Right ventricle myocardium inferior (tissue), 1 donor: ENCODE measurements at regions not wholly inside any gene's neighbourhood (a gene's known extent, or its start where the extent isn't known, plus 50 kb on each side); places are given as distances from the start of the nearest gene placed in this dataset.

ENCODE experiments used
- ATAC-seq: fragments of 200-7000 bp; cut with Tn5 transposase; one replicate; pipeline ENCODE4 v1.9.1; 2020; ENCODE audit warnings: mild to moderate bottlenecking, moderate library complexity
- DNase-seq: peaks from one replicate; pipeline ENCODE4 v3.0.0; 2021; ENCODE audit errors: missing footprints
- intact Hi-C: fragments of 100-400 bp; cut with DNase I; formaldehyde crosslinking; loops from one replicate; pipeline ENCODE4 v1.11.0; 2022
- donor health status: DM: no; HTN: yes; CAD: no; lungs with severe emphysema.

DNA sequence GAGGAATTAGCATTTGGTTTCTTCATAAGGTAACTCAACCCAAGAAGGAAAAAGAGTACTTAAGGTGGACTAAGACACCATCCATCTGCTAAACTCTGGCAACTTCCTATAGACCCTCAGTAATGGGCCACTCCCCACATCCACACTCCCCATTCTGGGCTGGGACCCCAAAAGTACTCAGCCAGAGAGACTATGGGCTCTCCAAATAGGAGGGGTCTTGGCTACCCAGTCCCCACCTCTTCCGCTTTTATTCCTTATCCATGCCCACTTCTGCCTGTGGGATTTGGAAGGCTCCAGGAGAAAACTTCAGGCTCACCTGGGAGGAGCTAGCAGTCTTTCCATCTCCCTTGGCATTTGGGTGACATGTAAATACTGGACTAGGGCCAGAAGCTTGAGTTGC is 164.5 kb upstream of the CCL2 start:
- intact Hi-C loops: no loop called here
- no peak for ATAC-seq
- DNase-seq: no peak

DNA sequence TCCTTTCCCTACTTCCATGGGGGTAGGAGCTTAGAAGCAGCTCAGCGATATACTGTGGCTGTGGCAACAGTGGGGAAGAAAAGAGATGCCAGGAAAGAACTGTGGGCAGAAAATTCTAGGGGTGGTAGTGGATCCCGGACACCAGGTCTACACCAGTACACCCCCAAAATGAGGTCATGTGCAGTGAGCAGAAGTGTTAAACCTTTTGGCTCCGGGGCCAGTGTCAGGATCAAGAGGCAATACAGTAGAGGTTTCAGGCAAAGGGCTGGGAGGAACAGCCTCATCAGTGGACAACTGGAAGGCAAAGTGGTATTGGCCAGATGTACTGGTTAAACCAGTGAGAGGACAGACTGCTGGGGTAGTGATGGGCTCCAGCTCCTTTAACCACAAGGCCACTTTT is 163.1 kb upstream of the CCL2 start:
- intact Hi-C loops: no loop called here
- no peak for ATAC-seq

DNA sequence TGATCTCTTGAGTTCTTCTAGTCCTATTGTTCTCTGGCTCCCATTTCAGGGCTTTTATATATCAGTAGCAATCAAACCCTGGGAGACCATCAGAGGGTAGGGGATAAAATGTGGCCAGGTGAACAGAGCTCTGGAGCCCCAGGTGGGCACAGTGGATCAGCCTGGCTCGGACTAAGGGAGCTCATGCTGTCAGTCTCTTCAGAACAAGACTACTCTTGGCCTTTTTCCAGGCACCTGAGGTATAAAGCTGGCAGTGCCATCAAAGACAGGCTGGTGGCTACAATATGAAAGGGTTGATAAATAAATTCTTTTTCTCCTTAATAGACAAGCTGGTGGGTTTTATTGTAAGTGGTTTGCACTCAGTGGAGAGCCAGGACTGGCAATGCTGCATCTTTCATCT is 160.0 kb upstream of the CCL2 start:
- no peak for DNase-seq
- ATAC-seq: no peak

More for the DNA sequence above, 163.1 kb upstream of the CCL2 start:
- DNase-seq: no peak

DNA sequence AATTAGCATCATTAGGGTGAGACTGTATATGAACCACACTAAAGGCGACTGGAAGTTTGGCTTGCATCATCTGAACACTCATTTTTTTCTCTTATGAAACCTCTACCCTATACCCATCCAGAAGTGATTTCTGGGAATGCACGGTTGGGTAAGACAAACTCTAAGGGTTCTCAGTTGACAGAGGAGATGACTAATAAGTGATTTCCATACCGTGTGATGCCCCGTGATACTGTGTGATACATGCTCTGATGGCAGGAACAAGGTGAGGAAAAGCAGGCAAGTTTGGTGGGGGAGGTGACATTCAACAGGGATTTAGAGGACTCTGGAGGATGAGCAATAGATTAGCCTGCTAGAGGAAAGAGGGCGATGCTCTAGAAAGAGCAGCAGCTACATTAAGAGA is 156.4 kb upstream of the CCL2 start:
- no peak for ATAC-seq
- intact Hi-C loops: no loop called here

More for the DNA sequence above, 160.0 kb upstream of the CCL2 start:
- intact Hi-C loops: no loop called here

DNA sequence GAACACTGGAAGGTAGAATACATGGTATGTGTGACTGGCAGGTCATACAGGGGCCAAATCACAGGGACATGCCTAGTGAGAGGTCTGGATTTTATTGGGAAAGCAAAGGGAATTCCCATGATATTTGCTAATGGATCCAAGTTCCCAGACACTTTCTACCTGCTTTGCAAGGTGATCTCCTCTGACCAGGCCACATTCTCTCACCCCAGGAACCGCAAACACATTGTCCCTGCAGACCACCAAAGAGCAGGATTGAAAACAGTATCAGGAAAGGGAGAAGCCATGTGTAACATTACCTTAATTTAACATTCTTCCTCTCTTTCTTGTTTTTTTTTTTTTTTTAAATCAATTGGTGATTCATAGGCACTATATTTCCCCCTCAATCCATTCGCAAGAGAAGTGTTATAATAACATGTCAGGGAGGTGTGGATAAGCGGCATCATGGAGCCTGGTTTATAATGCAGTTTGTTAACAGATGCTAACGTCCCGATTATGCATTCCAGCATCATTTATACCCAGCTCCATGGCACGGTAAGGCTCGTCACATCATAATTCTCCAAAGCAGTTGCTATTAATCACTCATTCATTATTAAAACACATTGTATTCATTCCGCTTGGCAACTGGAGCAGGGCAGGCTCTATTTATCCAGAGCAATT is 155.1 kb upstream of the CCL2 start:
- DNase-seq (no peak), ATAC-seq (no peak)
- intact Hi-C loops: no loop called here

More for the DNA sequence above, 156.4 kb upstream of the CCL2 start:
- DNase-seq: no peak

DNA sequence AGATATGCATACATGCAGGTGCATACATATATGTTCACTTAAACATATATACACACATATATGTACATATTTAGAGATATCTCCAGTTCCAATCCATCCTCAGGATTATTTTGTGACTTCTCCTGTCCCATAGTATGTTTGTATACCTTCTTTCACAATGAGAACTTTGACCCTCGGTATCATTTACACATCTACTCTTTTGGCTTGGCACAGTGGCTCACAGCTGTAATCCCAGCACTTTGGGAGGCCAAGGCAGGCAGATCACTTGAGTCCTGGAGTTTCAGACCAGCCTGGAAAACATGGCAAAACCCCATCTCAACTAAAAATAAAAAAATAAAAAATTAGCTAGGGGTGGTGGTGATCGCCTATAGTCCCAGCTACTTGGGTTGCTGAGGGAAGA is 148.1 kb upstream of the CCL2 start:
- intact Hi-C loops: no loop called here
- DNase-seq: no peak
- ATAC-seq: no peak

DNA sequence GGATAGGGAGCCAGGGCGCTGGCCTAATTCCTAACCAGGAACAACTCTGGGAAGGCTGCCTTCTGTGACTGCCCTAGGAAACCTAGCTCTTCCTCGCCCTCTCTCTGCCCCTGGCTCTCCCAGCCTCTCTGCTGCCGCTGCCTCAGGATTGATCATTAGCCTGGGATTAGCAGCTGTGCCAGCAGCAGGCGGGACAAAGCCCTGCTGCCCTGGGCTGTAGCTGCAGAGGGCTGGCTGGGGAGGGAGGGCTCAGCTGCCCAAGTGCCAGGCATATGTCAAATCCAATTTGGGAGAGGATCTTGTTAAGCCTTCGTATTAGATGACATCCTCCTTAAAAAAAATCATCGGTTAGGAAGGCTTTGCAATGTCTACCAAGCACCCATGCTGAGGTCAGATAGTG is 144.8 kb upstream of the CCL2 start:
- ATAC-seq: no peak
- intact Hi-C loops: no loop called here
- DNase-seq: no peak

DNA sequence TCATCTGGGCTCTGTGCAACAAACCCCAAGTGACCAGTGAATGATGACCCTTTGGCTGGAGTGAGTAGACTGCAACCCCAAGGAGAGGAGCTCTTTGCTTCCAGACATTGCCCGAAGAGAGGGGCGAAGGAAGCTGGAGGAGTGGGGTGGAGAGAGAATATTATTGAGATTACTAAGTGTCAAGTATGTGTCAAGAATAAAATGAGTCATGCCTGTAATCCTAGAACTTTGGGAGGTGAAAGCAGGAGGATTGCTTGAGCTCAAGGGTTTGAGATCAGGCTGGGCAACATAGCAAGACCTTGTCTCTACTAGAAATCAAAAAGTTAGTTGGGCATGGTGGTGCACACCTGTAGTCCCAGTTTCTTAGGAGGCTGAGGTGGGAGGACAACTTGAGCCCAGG is 142.0 kb upstream of the CCL2 start:
- intact Hi-C loops: no loop called here
- DNase-seq (no peak), ATAC-seq (no peak)

DNA sequence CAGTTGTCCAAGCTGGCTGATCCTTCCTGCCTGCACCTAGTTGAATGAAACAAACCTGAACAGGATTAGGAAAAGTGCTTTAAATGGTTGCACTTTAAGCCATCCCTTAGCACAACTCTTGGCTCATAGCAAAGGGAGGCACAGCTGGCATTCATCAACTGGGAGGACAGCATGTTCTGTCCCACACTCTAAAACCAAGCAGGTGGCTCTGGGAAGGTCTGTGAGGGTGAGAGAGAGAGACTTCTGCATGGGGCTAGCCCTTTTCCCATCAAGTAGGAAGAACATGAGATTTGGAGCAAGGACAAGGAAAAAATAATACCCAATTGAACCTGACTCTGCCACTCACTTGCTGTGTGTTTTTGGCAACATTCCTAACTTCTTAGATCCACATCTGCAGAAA is 140.9 kb upstream of the CCL2 start:
- peak; percentile 64 for ATAC-seq

DNA sequence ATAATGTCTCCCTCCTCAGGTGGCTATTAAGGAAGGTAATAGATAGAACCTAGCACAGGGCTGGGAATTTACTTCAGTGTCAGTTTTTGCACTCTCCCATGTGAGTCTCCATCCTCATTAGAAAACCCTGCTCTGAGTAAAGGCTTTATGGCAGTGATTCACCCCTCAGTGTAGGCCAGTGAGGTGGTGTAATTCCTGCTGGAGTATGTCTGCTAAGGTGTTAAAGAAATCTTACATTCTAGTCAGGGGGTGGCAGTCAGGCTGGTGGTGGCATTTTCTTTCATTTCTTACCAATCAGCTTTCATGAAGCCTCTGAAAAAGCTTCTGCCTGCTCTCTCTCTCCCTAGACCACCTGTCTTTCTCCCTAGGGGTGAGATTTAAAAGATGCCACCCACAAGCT is 138.8 kb upstream of the CCL2 start:
- intact Hi-C loops: no loop called here
- ATAC-seq (no peak), DNase-seq (no peak)

More for the DNA sequence above, 140.9 kb upstream of the CCL2 start:
- DNase-seq: no peak
- intact Hi-C loops: no loop called here

DNA sequence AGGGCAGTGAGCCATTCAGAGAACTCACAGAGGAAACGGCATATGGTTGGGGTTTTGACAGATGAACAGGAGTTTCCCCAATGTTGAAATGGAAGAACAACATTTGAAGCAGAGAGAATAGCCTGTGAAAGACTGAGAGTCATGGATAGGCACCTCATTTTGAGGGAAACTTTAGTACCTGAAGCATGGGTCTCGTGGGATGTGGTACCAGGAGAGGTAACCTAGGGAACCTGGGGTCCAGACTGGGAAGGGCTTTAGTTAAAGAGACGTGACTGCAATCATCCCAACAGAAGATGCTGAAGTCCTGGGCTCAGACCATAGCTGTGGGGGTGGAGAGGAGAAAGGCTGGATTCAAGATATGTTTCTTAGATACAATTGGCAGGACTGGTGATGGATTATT is 137.8 kb upstream of the CCL2 start:
- no peak for DNase-seq
- intact Hi-C loops: no loop called here
- ATAC-seq: no peak

DNA sequence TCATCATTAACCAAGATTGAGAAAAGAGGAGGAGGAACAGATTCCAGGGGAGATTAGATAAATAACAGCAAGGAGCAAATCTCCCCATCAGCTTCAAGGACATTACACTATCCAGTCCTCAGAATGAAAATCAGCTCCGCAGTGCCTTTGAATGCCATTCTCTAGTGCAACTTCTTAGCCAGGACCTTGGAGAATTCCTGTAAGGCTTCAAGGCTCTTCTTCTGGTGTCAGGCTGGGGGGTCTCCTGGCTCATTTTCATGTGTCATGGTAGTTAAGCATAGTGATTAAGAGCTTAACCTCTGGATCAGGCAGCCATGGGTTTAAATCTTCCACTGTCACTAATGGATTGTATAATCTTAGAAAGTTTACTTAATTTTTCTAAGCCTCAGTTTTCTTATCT is 137.3 kb upstream of the CCL2 start:
- intact Hi-C loops: no loop called here
- no peak for DNase-seq
- ATAC-seq: no peak

DNA sequence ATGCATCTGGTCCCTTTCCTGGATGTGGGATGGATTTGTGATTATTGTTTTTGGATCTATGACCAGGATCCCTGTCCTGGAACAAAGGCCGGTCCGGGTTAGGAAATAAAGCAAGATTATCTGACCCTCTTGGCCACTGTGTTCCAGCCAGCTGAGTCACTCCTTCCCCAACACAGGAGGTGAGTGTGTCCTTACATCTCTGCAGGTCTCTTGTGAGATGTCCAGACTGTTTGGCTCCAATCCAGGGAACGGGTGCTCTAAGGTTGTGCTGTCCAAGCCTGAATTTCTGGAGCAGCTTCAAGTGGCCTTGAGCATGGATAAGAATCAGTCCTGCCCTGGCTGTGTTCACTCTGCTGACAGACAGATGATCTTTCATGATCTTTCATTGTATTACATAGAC is 136.5 kb upstream of the CCL2 start:
- DNase-seq: no peak
- intact Hi-C loops: no loop called here
- ATAC-seq: no peak

DNA sequence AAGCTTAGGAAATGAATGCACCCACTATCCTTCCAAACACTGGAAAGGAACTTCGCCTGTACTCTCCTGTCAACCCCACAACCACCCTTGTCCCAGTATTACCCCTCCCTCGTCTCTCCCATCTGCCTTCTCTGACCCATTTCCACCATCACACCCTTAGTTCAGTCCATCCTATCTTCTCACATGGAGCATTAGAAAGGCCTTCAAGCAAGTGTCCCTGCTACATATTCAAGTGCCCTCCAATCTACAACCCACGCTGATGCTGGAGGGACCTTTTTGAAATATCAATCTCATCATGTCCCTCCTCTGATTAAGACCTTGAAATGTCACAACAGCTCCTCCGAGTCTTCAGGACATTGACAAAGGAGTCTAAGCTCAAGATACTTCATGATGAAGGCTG is 133.8 kb upstream of the CCL2 start:
- intact Hi-C loops: no loop called here
- DNase-seq: no peak
- no peak for ATAC-seq

DNA sequence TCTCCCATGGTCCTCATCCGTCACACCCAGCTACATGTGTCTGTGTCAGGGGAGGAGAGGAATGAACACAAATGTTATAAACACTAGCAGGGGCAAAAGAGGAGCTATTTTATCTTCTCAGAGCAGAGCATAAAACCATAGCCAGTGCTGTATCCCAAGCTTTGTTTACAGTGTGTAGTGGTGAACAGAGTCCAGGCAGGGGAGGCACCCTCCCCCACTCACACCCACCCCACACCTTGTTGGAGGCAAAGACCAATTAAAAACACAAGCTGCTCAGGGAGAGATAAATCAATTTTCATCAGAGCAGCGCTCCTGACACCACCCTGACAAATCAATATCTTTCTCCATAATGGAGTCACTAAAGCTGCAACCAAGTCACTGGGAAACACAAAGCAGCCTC is 132.6 kb upstream of the CCL2 start:
- no peak for ATAC-seq
- no peak for DNase-seq
- intact Hi-C loops: no loop called here

DNA sequence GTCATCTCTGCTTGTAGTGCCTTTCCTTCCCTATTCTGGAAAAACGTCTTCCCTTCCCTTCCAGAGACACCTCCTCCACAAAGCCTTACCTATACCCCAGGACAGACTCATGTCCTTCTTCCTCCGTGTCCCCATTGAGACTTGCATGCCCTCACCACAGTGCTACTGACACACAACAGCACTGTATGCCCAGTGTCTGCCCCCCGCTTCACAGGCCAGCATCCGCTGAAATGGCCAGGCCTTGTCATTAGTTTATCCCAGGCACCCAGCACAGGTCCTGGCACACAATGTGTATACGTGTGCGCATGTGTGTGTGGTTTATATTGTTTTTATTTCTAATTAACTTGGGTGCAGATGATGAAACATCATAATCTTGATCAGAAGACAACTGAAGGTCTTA is 130.1 kb upstream of the CCL2 start:
- no peak for ATAC-seq
- intact Hi-C loops: no loop called here

DNA sequence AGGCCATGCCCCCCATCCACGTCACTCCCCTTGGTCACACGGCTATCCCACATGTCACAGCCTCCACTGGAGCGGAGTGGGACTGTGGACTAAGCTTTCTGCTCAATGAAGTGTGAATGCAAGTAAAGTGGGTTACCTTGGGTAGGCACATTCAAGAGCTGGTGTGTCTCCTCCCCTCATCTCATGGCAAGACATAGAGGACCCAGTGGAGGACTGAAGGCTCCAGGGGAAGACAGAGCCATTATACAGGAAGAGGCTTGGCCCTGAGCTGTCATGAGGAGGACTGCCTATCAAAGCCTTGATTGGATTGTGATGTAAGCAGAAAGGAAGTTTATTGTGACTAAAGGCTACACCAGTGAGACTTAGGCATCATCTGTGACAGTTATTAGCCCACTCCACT is 129.2 kb upstream of the CCL2 start:
- ATAC-seq: no peak
- intact Hi-C loops: no loop called here
- no peak for DNase-seq

More for the DNA sequence above, 130.1 kb upstream of the CCL2 start:
- DNase-seq: no peak

DNA sequence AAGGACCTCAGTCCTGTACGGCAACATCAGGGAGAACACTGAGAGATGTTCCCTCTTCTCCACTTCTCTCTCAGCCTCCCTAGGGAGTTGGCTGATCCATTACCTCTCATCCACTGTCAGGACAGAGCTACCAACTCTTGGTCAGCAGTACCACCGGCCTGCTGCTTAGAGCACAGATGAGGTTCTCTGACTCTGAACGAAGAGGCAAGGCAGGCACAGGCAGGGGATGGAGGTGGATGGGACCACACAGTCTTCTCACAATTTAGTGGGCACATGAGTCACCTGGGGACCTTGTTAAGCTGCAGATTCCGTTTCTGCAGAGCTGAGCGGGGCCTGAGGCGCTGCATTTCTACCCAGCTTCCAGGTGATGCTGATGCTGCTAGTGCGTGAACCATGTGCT is 128.6 kb upstream of the CCL2 start:
- intact Hi-C loops: no loop called here
- ATAC-seq (no peak), DNase-seq (no peak)

DNA sequence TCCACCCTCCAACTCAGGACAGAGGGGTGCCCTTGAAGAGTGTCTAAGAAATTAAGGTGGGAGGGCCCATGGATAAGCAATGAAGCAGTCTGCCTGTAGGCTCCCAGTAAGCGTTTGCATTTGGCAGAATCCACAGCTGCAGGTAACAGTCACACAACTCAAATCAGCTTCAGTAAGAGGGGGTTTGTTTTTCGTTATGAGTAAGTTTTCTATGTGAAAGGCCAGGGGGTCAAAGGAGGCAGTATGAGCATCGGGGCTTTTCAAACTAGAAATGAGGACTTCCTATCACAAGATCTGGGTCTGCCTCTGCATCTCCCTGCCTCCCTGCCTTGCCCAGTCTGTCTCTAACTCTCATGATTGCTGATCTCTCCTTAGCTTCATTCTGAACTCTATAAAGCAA is 128.1 kb upstream of the CCL2 start:
- no peak for ATAC-seq
- intact Hi-C loops: no loop called here
- no peak for DNase-seq

DNA sequence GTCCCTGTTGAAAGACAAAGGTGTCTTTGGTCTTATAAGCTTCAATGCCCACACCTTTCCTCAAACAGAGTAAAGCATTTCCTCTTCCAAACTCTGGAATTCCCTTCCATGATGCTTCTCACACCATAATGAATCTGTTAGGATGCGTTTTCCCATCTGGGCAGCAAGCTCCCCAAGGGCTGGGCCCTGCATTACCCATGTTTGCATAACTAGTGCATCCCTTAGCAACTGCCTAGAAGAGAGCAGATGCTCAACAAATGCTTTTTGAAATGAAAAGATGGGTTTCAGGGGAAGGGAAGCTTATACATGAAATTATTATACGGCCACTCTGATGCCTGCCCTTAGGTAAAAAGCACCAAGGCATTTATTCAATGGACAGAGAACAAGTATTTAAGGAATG is 124.5 kb upstream of the CCL2 start:
- intact Hi-C loops: loop anchor here (5.0 kb wide), 1 partner anchor 148 kb away; no protein-coding TSS in a partner anchor
- DNase-seq (no peak), ATAC-seq (no peak)

DNA sequence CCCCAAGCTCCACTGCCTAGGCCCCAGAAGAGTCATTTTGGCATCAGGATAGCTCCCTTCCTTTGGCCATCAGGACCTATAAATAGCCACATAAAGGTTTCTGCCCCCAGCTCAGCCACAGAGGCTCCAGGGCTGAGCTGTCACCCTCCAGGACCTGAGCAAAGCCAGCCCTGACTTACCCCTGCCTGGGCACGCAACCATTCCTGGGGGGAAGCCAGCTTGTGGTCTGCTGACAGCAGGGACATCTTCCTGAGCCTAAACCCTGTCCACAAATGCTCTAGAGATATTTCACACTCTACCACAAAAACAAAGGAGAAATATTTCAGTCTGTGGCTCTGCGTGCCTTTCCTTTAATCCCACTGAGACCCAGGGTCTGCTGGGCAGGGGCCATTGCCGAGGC is 123.7 kb upstream of the CCL2 start:
- ATAC-seq (peak; percentile 85), DNase-seq (peak; percentile 72)
- intact Hi-C loops: loop anchor here (5.0 kb wide), 1 partner anchor 149 kb away; no protein-coding TSS in a partner anchor
